GM12801 (cell line): ENCODE measurements at regions not wholly inside any gene's neighbourhood (a gene's known extent, or its start where the extent isn't known, plus 50 kb on each side); places are given as distances from the start of the nearest gene placed in this dataset.

Experiments used
- CTCF ChIP-seq: IDR thresholded peaks from one replicate; pipeline ENCODE4 v1.5.1; 2011; ENCODE audit warnings: control low read depth; ENCODE audit not compliant: insufficient read length; ENCODE audit errors: extremely low read depth

GRCh38 chr11:119506436-119506835 is 83.5 kb upstream of the THY1 start:
- TF ChIP-seq CTCF: no peak

GRCh38 chr11:119505861-119506260 is 82.9 kb upstream of the THY1 start:
- TF ChIP-seq CTCF: no peak

GRCh38 chr11:119505071-119505470 is 82.1 kb upstream of the THY1 start:
- TF ChIP-seq CTCF: no peak

GRCh38 chr11:119504371-119504770 is 81.4 kb upstream of the THY1 start:
- no peak for TF ChIP-seq CTCF

- no peak for TF ChIP-seq CTCF
These were observed 78.9 kb upstream of the THY1 start for GRCh38 chr11:119501777-119502405.

GRCh38 chr11:119497717-119498116 is 74.7 kb upstream of the THY1 start:
- TF ChIP-seq CTCF: no peak

- no peak for TF ChIP-seq CTCF
These were observed 74.0 kb upstream of the THY1 start for GRCh38 chr11:119496997-119497396.
